Thyroid gland (tissue), 4 donors: ENCODE measurements at regions not wholly inside any gene's neighbourhood (a gene's known extent, or its start where the extent isn't known, plus 50 kb on each side); places are given as distances from the start of the nearest gene placed in this dataset.
A peak's percentile ranks its signal among the peaks of the same experiment; 100 is the strongest.

Source experiments
- DNase-seq, 2 donors: peaks; one replicate each; pipeline ENCODE4 v3.0.0-alpha.2; 2019
- H3K27ac ChIP-seq, 3 donors: fragments of 200-600 bp; sonication (generic); 1 replicate in 2 of 3; 2 replicates in 1 of 3; pipeline ENCODE4 v1.5.1; 2016 to 2019; ENCODE audit warnings: mild to moderate bottlenecking in 1 of 3, moderate library complexity in 1 of 3
- H3K27me3 ChIP-seq: fragments of 200-600 bp; sonication (generic); one replicate; pipeline ENCODE4 v1.5.1; 2019
- H3K36me3 ChIP-seq, 2 donors: fragments of 200-600 bp; sonication (generic); one replicate each; pipeline ENCODE4 v1.5.1; 2016 to 2019
- H3K4me1 ChIP-seq, 2 donors: fragments of 200-600 bp; sonication (generic); one replicate each; pipeline ENCODE4 v1.5.1; 2017 to 2019
- H3K4me3 ChIP-seq, 3 donors: fragments of 200-600 bp; sonication (generic); replicated peaks in 1 of 3; 1 replicate in 2 of 3; 2 replicates in 1 of 3; pipeline ENCODE4 v1.5.1; 2016; ENCODE audit warnings: mild to moderate bottlenecking in 1 of 3
- H3K9me3 ChIP-seq: fragments of 200-600 bp; sonication (generic); one replicate; pipeline ENCODE4 v1.5.1; 2017
- CTCF ChIP-seq, 6 experiments: fragments of 200-600 bp in 3 of 6; fragments of 450-650 bp in 3 of 6; sonication (generic) in 3 of 6; IDR thresholded peaks; one replicate each; pipeline ENCODE4 v1.5.1; 2016 to 2019; ENCODE audit warnings: antibody characterized with exemption in 6 of 6, mild to moderate bottlenecking in 2 of 6, inconsistent platforms in 1 of 6, moderate library complexity in 1 of 6
- POLR2A ChIP-seq, 2 donors: fragments of 450-650 bp; IDR thresholded peaks; one replicate each; pipeline ENCODE4 v1.6.1; 2017; ENCODE audit warnings: antibody characterized with exemption in 2 of 2, mild to moderate bottlenecking in 2 of 2, moderate library complexity in 1 of 2
- WGBS, 2 donors: methylation state at CpG; one replicate each; pipeline ENCODE4 v1.1.5; 2017; 5-methylcytosine and 5-hydroxymethylcytosine counted together
- intact Hi-C: fragments of 100-400 bp; cut with DNase I; formaldehyde crosslinking; loops from one replicate; pipeline ENCODE4 v1.15.1; 2023

DNA sequence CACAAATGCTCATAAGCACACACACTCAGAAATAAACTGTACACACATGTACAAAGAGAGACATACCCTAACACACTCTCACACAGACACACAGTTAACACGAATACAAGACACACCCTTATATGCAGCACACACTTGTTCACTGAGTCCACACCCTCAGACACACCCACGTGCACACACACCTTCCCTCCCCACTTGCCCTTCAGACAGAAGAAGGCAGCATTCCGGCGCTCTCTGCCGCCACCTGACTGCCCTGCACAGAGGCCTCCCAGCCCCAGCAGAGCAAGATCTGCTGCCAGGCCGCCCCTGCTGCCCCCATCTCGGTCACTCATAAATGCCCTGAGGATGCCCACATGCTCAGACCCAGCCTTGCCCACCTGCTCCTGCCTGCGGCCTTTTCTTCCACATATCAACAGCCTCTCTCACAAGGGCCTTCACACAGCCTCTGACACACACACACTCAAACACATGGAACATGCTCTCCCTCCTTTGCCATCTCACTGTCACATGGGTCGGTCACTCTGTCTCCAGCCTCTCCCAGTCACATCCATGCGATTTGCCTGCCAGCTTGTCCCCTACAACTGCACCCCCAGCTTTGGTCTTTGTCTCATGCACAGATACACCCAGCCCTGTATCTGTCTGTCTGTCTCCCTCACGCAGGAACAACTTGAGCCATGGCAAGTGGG is 71.1 kb downstream of the EPHB3 start:
- TF ChIP-seq CTCF (IDR thresholded peaks at IDR 0.05) = no peak
- no peak for TF ChIP-seq POLR2A (IDR thresholded peaks at IDR 0.05)
- intact Hi-C loops = no loop called here
- Histone ChIP-seq H3K27me3 (no peaks in the 10 kb centered on the region), H3K27ac (no peak overlapping the region), H3K36me3 (no peaks in the 10 kb centered on the region), H3K9me3 (no peaks in the 10 kb centered on the region), H3K4me3 (no peak overlapping the region), H3K4me1 (peaks cover 19 to 29% of the 10 kb centered on the region in 2 donors)
- DNase-seq = peak in 1 of 2 donors; percentile 32
- WGBS, 2 donors = 73 to 77% methylated on average over 11 of the region's 11 CpGs
